Loucy (cell line): ENCODE measurements at regions not wholly inside any gene's neighbourhood (a gene's known extent, or its start where the extent isn't known, plus 50 kb on each side); places are given as distances from the start of the nearest gene placed in this dataset.
"Not testable (repeated sequence)": the region's sequence is repeated elsewhere in the genome, so short reads cannot be mapped to it uniquely, and the experiment has no call there.

Experiments
- H2AFZ ChIP-seq: fragments of 200-600 bp; sonication (generic); 2 replicates; pipeline ENCODE4 v1.6.0; 2016; ENCODE audit warnings: antibody characterized with exemption, mild to moderate bottlenecking, low read length, moderate library complexity
- H3F3A ChIP-seq: fragments of 200-600 bp; 2 replicates; pipeline ENCODE4 v1.6.0; 2016; ENCODE audit warnings: antibody characterized with exemption, low read depth, mild to moderate bottlenecking
- H3K27me3 ChIP-seq: fragments of 200-600 bp; sonication (generic); 2 replicates; pipeline ENCODE4 v1.6.1; 2014; ENCODE audit warnings: low read length, mild to moderate bottlenecking; ENCODE audit not compliant: insufficient read depth, poor library complexity, severe bottlenecking
- H3K36me3 ChIP-seq: fragments of 200-600 bp; sonication (generic); 2 replicates; pipeline ENCODE4 v1.6.1; 2016; ENCODE audit warnings: low read length; ENCODE audit not compliant: insufficient read depth
- H3K4me1 ChIP-seq: fragments of 200-600 bp; sonication (generic); 2 replicates; pipeline ENCODE4 v1.5.1; 2014; ENCODE audit warnings: low read length, mild to moderate bottlenecking; ENCODE audit not compliant: insufficient read depth, poor library complexity, severe bottlenecking
- H3K4me2 ChIP-seq: fragments of 200-600 bp; sonication (generic); 2 replicates; pipeline ENCODE4 v1.6.0; 2014; ENCODE audit warnings: antibody characterized with exemption, low read length, low read depth, mild to moderate bottlenecking; ENCODE audit not compliant: poor library complexity, severe bottlenecking
- H3K4me3 ChIP-seq: fragments of 200-600 bp; sonication (generic); 2 replicates; pipeline ENCODE4 v1.5.1; 2014; ENCODE audit warnings: low read length, mild to moderate bottlenecking, mixed read lengths; ENCODE audit not compliant: poor library complexity, severe bottlenecking
- H3K79me2 ChIP-seq: fragments of 200-600 bp; sonication (generic); 2 replicates; pipeline ENCODE4 v1.6.1; 2014; ENCODE audit warnings: low read length; ENCODE audit not compliant: insufficient read depth
- H3K9ac ChIP-seq: fragments of 200-600 bp; sonication (generic); 2 replicates; pipeline ENCODE4 v1.6.0; 2014; ENCODE audit warnings: mild to moderate bottlenecking, low read depth, low read length, moderate library complexity; ENCODE audit not compliant: poor library complexity, severe bottlenecking
- H3K9me2 ChIP-seq: fragments of 200-600 bp; sonication (generic); replicated peaks from 2 replicates; pipeline ENCODE4 v1.6.1; 2016; ENCODE audit warnings: low read depth, low read length, mixed read lengths
- H3K9me3 ChIP-seq: fragments of 200-600 bp; sonication (generic); 2 replicates; pipeline ENCODE4 v1.6.1; 2014; ENCODE audit warnings: mild to moderate bottlenecking, antibody characterized with exemption, low read length, low read depth; ENCODE audit not compliant: insufficient read depth
- H4K20me1 ChIP-seq: fragments of 200-600 bp; sonication (generic); 2 replicates; pipeline ENCODE4 v1.6.0; 2014; ENCODE audit warnings: antibody characterized with exemption, low read length, mild to moderate bottlenecking; ENCODE audit not compliant: insufficient read depth, poor library complexity, severe bottlenecking
- EZH2phosphoT487 ChIP-seq: fragments of 200-600 bp; IDR thresholded peaks from 2 replicates; pipeline ENCODE4 v1.6.1; 2018; ENCODE audit warnings: antibody characterized with exemption, mild to moderate bottlenecking, moderate library complexity, borderline replicate concordance
- TF ChIP-seq, protein P1 (sequence below): fragments of 200-600 bp; sonication (generic); conservative IDR thresholded peaks from 2 replicates; pipeline ENCODE4 v1.5.1; 2014; ENCODE audit warnings: mild to moderate bottlenecking, antibody characterized with exemption, low read length

- Histone ChIP-seq H2AFZ (no peak overlapping the region), H3F3A (no peaks in the 10 kb centered on the region), H3K9me3 (peaks cover 16% of the 10 kb centered on the region; the same call in 1 of the 2 replicates), H3K4me2 (no peak overlapping the region), H3K9me2 (no peaks in the 10 kb centered on the region), H3K4me1 (no peaks in the 10 kb centered on the region), H3K79me2 (peaks cover 87% of the 10 kb centered on the region), H3K27me3 (no peaks in the 10 kb centered on the region), H3K36me3 (peaks cover 9% of the 10 kb centered on the region), H4K20me1 (no peaks in the 10 kb centered on the region), H3K4me3 (no peak overlapping the region), H3K9ac (no peak overlapping the region)
- TF ChIP-seq, protein P1, sequence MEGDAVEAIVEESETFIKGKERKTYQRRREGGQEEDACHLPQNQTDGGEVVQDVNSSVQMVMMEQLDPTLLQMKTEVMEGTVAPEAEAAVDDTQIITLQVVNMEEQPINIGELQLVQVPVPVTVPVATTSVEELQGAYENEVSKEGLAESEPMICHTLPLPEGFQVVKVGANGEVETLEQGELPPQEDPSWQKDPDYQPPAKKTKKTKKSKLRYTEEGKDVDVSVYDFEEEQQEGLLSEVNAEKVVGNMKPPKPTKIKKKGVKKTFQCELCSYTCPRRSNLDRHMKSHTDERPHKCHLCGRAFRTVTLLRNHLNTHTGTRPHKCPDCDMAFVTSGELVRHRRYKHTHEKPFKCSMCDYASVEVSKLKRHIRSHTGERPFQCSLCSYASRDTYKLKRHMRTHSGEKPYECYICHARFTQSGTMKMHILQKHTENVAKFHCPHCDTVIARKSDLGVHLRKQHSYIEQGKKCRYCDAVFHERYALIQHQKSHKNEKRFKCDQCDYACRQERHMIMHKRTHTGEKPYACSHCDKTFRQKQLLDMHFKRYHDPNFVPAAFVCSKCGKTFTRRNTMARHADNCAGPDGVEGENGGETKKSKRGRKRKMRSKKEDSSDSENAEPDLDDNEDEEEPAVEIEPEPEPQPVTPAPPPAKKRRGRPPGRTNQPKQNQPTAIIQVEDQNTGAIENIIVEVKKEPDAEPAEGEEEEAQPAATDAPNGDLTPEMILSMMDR = no peak
- TF ChIP-seq EZH2phosphoT487 = no peak
Measured at GRCh38 chr6:144384427-144384826, 99.3 kb downstream of the UTRN start.

DNA sequence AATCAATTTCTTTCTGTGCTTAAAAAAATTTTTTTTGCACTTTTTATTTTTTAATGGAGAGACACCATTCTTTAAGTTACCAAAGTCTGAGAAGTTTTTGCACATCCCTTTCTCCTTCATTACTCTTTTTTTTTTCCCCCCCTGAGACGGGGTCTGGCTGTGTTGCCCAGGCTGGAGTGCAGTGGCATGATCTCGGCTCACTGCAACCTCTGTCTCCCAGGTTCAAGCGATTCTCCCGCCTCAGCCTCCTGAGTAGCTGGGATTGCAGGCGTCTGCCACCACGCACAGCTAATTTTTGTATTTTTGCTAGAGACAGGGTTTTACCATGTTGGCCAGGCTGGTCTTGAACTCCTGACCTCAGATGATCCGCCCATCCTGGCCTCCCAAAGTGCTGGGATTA is 104.3 kb downstream of the UTRN start:
- H3F3A ChIP-seq, H3K4me1 ChIP-seq, H3K9me3 ChIP-seq, H3K4me2 ChIP-seq, H3K9me2 ChIP-seq, H3K9ac ChIP-seq, H3K4me3 ChIP-seq, H3K27me3 ChIP-seq, H2AFZ ChIP-seq, H3K36me3 ChIP-seq: not testable (repeated sequence)
- Histone ChIP-seq H4K20me1 (peaks cover 12% of the 10 kb centered on the region), H3K79me2 (peaks cover 90% of the 10 kb centered on the region)

DNA sequence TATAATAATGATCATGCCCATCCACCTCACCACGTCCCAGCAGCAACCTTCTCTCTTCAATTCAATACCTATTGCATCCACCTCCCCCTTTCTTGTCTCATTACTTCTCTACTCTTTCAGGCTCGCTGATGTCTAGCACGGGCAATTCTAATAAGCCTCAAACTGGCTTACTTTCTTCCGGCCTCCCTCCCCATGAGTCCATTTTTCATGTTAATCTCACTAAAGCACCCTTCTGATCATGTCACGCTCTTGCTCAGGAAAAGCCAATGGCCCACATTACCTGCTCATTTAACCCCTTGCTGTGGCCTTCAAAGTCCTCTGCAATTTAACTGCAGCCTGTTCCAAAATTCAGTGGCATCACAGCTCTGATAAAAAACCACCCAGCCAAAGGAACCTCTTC is 105.1 kb downstream of the UTRN start:
- peaks cover 16% of the 10 kb centered on the region for H4K20me1 ChIP-seq
- H3K4me2 ChIP-seq = no peak overlapping the region
- H2AFZ ChIP-seq = no peak overlapping the region
- no peak for TF ChIP-seq EZH2phosphoT487
- TF ChIP-seq, protein P1 = no peak
- H3K9ac ChIP-seq = no peak overlapping the region
- no peaks in the 10 kb centered on the region for H3K36me3 ChIP-seq
- peaks cover 86% of the 10 kb centered on the region for H3K79me2 ChIP-seq
- H3K4me1 ChIP-seq = no peaks in the 10 kb centered on the region
- H3K4me3 ChIP-seq = no peak overlapping the region
- H3K27me3 ChIP-seq = no peaks in the 10 kb centered on the region
- H3K9me2 ChIP-seq = no peaks in the 10 kb centered on the region
- no peaks in the 10 kb centered on the region for H3F3A ChIP-seq
- no peaks in the 10 kb centered on the region for H3K9me3 ChIP-seq

- H3K36me3 ChIP-seq = no peaks in the 10 kb centered on the region
- no peak overlapping the region for H2AFZ ChIP-seq
- no peaks in the 10 kb centered on the region for H3K9me2 ChIP-seq
- H3K27me3 ChIP-seq = no peaks in the 10 kb centered on the region
- H3K79me2 ChIP-seq = peaks cover 86% of the 10 kb centered on the region
- no peak overlapping the region for H3K4me2 ChIP-seq
- H3F3A ChIP-seq = no peaks in the 10 kb centered on the region
- no peaks in the 10 kb centered on the region for H3K4me1 ChIP-seq
- TF ChIP-seq EZH2phosphoT487 = no peak
- TF ChIP-seq, protein P1 = no peak
- H3K9ac ChIP-seq = no peak overlapping the region
- peaks cover 22% of the 10 kb centered on the region for H4K20me1 ChIP-seq
- no peaks in the 10 kb centered on the region for H3K9me3 ChIP-seq
- no peak overlapping the region for H3K4me3 ChIP-seq
Measured at GRCh38 chr6:144390886-144391285, 105.8 kb downstream of the UTRN start.
